ENCODE measurements at regions not wholly inside any gene's neighbourhood (a gene's known extent, or its start where the extent isn't known, plus 50 kb on each side); places are given as distances from the start of the nearest gene placed in this dataset.

GRCh38 chr9:13717322-13718054 is 438.0 kb upstream of the MPDZ start:
- Histone ChIP-seq H3K9me3 (ENCODE audit: control insufficient read depth, insufficient read depth, low read length) (no peaks in the 10 kb centered on the region), H3K4me1 (ENCODE audit: control insufficient read depth, insufficient read depth, low read length) (no peaks in the 10 kb centered on the region), H3K4me3 (ENCODE audit: low read length) (no peak overlapping the region), H3K36me3 (ENCODE audit: control insufficient read depth, insufficient read depth, low read length) (no peaks in the 10 kb centered on the region), H3K27me3 (ENCODE audit: control insufficient read depth, insufficient read depth, low read length) (no peaks in the 10 kb centered on the region), H3K27ac (ENCODE audit: low read length) (no peak overlapping the region)
- H3K27me3 Mint-ChIP-seq (ENCODE audit: low read depth in 2 of 2), result no peaks in the 10 kb centered on the region
- 82% methylated on average over 3 of the region's 3 CpGs for WGBS (ENCODE audit: insufficient coverage)
- ATAC-seq (no peak), DNase-seq (no peak)
- H3K4me3 Mint-ChIP-seq, result no peak overlapping the region
- H3K36me3 Mint-ChIP-seq, result no peaks in the 10 kb centered on the region
- peaks cover 5 to 8% of the 10 kb centered on the region in 2 donors for H3K9me3 Mint-ChIP-seq
- no peak for TF ChIP-seq CTCF (IDR thresholded peaks at IDR 0.05)
- intact Hi-C loops (cut with micrococcal nuclease), result no loop called here
- H3K27ac Mint-ChIP-seq, result no peak overlapping the region
- no peaks in the 10 kb centered on the region for H3K4me1 Mint-ChIP-seq

- no peak for TF ChIP-seq CTCF (IDR thresholded peaks at IDR 0.05)
- no peak overlapping the region for H3K27ac ChIP-seq (ENCODE audit: low read length)
- no peak overlapping the region for H3K4me3 Mint-ChIP-seq
- H3K4me1 Mint-ChIP-seq, result no peaks in the 10 kb centered on the region
- no peaks in the 10 kb centered on the region for H3K36me3 ChIP-seq (ENCODE audit: control insufficient read depth, insufficient read depth, low read length)
- no peak overlapping the region for H3K27ac Mint-ChIP-seq
- H3K27me3 Mint-ChIP-seq (ENCODE audit: low read depth in 2 of 2), result no peaks in the 10 kb centered on the region
- DNase-seq (no peak), ATAC-seq (no peak)
- intact Hi-C loops (cut with micrococcal nuclease), result no loop called here
- no peaks in the 10 kb centered on the region for H3K27me3 ChIP-seq (ENCODE audit: control insufficient read depth, insufficient read depth, low read length)
- no peaks in the 10 kb centered on the region for H3K4me1 ChIP-seq (ENCODE audit: control insufficient read depth, insufficient read depth, low read length)
- peaks cover 6% of the 10 kb centered on the region in 2 donors for H3K9me3 Mint-ChIP-seq
- H3K36me3 Mint-ChIP-seq, result no peaks in the 10 kb centered on the region
- WGBS (ENCODE audit: insufficient coverage), result 83% methylated on average over 3 of the region's 6 CpGs
- H3K9me3 ChIP-seq (ENCODE audit: control insufficient read depth, insufficient read depth, low read length), result no peaks in the 10 kb centered on the region
- H3K4me3 ChIP-seq (ENCODE audit: low read length), result no peak overlapping the region
Observed at GRCh38 chr9:13716601-13717321, 437.3 kb upstream of the MPDZ start.

GRCh38 chr9:13716090-13716489 is 436.6 kb upstream of the MPDZ start:
- H3K9me3 Mint-ChIP-seq, result peaks cover 6% of the 10 kb centered on the region in 2 donors
- Histone ChIP-seq H3K27ac (ENCODE audit: low read length) (no peak overlapping the region), H3K36me3 (ENCODE audit: control insufficient read depth, insufficient read depth, low read length) (no peaks in the 10 kb centered on the region), H3K27me3 (ENCODE audit: control insufficient read depth, insufficient read depth, low read length) (no peaks in the 10 kb centered on the region), H3K9me3 (ENCODE audit: control insufficient read depth, insufficient read depth, low read length) (no peaks in the 10 kb centered on the region), H3K4me1 (ENCODE audit: control insufficient read depth, insufficient read depth, low read length) (no peaks in the 10 kb centered on the region), H3K4me3 (ENCODE audit: low read length) (no peak overlapping the region)
- no peaks in the 10 kb centered on the region for H3K27me3 Mint-ChIP-seq (ENCODE audit: low read depth in 2 of 2)
- no peaks in the 10 kb centered on the region for H3K4me1 Mint-ChIP-seq
- no peaks in the 10 kb centered on the region for H3K36me3 Mint-ChIP-seq
- whole genome bisulfite sequencing (ENCODE audit: insufficient coverage), result 91% methylated on average over 1 of the region's 1 CpG
- ATAC-seq (no peak), DNase-seq (no peak)
- no peak overlapping the region for H3K27ac Mint-ChIP-seq
- intact Hi-C loops (cut with micrococcal nuclease), result no loop called here
- H3K4me3 Mint-ChIP-seq, result no peak overlapping the region
- TF ChIP-seq CTCF (IDR thresholded peaks at IDR 0.05), result no peak

All from natural killer cell (primary cell).